T-helper 1 cell (primary cell): ENCODE measurements at regions not wholly inside any gene's neighbourhood (a gene's known extent, or its start where the extent isn't known, plus 50 kb on each side); places are given as distances from the start of the nearest gene placed in this dataset.
"Not testable (repeated sequence)": the region's sequence is repeated elsewhere in the genome, so short reads cannot be mapped to it uniquely, and the experiment has no call there.

ENCODE experiments used
- DNase-seq, 5 donors: peaks; one replicate each; pipeline ENCODE4 v3.0.0-alpha.2; 2012 to 2020

DNA sequence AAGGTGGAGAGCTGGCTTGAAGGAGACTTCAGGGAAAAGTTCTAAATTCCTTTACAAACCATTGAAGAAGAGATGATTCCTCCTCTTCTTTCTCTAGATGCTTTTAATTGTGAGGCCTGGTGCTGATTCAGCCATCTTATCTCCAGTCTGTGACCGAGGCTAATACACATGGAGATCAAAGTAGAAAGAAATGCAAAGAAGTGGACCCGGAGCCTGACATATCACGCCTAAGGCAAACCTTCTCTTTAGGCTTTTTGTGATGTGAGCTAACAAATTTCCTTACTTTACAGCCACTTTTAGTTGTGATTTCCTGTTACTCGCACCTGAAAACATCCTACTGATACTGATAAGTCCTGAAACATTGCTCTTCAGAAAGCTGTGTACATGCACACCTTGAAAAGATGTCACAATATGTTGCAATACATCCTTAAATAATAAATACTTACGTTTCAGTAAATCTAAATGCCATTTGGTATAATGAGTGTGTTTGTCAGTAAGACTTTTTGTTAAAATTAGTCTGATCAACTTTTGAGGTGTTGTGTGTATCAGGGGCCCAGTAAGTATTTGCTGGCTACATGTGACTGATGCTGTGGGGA lies 192.4 kb downstream of the BAMBI start:
- DNase-seq, result no peak

DNA sequence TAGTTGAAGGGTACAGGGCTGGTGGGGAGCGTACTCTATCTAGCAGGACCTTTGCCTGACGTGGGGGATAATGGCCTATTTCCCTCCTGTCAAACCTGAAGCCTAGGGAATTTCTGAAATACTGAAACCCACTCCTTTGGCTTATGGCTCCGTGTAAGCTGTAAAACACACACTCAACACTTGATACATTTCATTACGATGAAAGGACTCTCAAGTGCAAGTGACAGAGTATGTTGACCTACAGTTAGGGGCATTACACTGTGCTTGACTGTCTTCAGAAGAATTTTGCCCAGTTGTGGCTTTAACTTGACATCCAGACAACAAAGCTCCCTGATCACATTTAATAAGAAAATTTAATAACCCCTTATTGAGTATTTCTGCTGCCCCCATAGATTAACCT lies 194.3 kb downstream of the BAMBI start:
- no peak for DNase-seq

GRCh38 chr10:28872587-28873165 lies 195.4 kb downstream of the BAMBI start:
- DNase-seq, result no peak

DNA sequence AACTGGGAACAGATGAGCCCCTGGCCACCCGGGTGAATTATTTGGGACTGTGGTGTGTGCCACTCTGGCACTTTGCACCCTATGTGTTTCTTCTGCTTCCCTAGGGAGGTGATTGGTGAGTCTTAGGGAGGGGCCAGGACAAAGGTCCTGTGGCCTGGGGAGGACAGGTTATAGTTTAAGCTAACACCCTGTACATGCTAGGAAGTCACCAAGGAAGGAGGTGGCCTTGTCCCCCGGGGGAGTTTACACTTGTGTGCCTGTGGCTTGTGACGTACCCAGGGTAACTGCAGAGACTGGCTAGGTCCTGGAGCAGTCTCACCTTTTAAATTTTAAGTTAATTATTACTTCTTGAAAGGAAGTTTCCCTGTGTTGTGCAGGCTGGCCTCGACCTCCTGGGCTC lies 196.2 kb downstream of the BAMBI start:
- DNase-seq, result no peak

DNA sequence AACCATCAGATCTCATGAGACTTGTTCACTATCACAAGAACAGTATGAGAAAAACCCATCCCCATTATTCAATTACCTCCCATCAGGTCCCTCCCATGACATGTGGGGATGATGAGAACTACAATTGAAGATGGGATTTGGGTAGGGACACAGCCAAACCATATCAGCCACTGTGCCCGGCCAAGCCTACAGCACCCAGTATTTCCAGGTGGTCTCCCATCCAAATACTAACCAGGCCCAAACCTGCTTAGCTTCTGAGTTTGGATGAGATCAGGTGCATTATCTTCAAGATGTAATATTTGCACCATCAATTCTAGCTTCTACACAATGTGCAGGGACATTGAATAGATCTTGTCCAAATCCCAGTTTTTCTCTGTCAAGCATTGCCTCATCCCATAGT lies 196.9 kb downstream of the BAMBI start:
- DNase-seq, result no peak

DNA sequence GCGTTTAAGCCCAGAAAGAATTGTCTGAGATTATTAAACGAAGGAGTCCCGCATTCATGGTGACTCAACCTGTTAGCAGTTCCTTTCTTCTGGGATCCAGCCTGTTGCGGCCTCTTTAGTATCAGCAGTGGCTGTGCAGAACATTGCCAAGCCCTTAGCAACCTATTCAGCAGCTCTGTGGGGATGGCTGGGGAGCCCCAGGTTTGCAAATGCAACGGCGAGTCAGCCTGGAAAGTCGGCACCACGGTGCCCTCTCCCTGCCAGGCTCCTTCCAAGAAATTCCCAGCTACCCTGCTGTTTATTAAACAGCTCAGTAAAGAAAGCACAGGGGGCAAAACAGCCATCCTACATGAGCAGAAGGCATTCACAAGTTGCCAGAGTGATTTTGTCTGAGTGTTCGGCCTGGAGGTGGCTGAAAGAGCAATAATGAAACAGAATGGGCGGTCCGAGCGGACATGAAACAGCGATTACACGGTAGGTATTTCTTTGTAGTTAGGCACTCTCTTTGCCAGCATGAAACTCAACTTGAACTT lies 198.3 kb downstream of the BAMBI start:
- no peak for DNase-seq

DNA sequence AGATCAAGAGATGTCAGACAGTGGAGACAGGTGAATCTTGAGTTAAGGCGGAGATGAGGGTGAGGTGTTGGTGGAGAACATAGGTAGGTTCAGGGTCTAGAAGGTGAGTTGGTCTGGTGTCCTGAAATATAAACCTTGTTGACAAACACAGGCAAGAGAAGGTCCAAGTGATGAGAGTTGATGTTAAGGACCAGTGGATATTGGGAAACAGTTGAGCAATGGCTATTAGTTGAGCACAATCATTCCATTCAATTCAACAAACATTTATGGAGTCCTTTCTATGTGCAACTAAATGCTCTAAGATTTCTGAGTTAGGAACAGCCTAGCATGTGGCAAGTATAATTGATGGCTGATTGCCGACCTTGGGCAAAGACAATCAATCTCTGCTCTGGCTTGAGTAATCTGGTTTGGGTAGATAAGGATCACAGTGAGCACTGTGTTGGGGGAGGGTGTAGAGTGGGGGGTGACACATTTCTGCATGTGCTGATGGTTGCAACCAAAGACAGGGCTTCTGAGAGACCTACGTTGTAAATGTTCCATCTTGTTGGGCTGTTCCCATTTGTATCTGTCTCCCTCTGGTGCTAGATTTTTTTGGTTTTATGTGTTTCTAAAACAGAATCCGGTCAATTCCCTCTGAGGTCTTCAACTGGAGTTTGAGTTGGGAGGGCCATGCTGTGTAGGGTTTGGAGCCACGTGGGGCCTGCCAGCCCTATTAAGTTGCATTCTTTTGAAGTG lies 201.1 kb downstream of the BAMBI start:
- no peak for DNase-seq

GRCh38 chr10:28879246-28879645 lies 201.9 kb downstream of the BAMBI start:
- no peak for DNase-seq

DNA sequence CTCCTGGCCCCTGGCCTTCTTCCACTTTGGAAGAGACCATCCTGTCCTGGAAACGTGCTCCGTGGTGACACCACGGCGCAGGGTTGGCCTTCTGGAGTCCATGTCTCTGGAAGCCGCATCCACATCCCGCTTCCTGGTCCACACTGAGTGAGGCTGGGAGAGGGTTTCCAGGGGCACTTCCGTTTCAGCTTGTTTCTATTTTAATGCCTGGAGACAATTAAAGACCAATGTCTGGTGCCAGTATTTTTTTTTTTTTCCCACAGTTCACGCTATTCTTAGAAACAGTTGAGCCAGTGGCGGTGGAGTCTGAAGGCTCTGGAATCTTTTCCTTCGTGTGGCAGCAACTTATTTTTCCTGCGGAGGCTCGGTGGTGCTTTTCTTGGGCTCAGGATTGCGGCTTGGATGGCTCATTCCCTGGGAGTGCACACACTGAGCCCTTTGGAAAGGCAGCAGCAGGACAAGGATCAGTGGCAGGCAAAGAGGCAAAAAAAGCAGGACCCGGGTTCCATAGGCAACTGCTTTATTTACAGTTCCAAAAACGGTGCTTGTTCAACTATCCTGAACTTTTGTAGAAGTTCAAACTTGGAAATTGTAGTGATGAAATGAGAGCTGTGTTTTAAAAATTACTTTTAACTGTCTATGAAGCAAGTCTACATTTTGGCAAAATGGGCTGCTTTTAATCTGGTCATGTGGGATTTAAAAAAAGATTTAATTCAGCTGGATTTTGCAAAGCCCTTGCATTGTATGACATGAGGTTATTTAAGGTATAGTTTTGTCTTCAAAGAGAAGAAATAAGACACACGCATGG lies 202.8 kb downstream of the BAMBI start:
- no peak for DNase-seq

- no peak for DNase-seq
These were observed 203.3 kb downstream of the BAMBI start for GRCh38 chr10:28880683-28880950.

- no peak for DNase-seq
These were observed 204.0 kb downstream of the BAMBI start for GRCh38 chr10:28881171-28881882.

GRCh38 chr10:28883741-28884423 lies 206.6 kb downstream of the BAMBI start:
- DNase-seq, result no peak

- no peak for DNase-seq
These were observed 213.0 kb downstream of the BAMBI start for GRCh38 chr10:28890121-28890950.

- no peak for DNase-seq
These were observed 213.9 kb downstream of the BAMBI start for GRCh38 chr10:28891058-28891713.

DNA sequence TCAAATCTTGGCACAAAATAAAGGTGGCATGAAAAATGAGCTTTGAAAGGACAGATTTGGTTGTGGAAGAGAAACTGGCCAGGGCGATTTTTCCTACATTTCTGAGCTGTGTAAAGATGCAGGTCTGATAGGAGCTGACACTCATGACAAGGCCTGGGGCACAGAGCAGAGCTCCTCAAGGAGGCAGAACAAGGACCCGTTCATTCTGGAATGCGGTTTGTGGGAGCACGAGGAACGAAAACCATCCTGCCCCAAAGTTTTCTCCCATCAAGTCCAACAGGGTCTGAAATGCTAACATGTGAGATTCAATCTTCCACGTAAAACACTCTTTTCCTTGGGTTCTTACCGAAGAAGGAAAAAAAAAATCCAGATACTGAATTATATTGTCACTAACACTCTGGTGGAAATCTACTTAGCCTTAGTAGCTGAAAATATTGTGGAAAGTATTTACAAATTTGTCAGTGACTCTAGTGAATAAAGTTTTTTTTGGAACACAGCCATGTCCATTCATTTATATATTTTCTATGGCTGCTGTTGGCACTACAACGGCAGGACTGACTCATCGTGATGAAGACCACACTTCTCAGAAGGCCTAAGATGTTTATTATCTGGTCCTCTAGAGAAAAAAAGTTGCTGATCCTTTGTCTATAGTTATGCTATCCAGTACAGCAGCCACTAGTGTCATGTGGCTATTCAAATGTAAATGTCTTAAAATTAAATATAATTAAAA lies 215.7 kb downstream of the BAMBI start:
- no peak for DNase-seq

DNA sequence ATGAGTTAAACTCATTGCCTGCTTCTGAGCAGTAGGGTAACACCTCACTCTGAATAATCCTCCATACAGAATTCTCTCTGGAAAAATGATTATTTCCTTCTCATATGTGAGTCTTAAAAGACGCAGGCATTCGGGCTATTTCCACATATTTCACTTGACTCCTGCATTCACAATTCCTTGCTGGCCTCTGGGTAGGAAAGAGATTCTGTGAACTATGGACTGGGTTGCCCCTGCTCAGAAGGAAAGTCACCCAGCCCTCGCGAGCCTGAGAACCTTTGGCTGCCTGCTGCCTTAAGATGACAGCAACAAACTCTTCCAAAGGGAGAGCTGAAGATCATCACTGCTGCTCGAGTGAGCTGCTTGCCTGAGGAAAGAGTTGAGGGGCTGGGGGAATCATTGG lies 216.8 kb downstream of the BAMBI start:
- DNase-seq, result no peak

- DNase-seq, result not testable (repeated sequence)
These were observed 218.3 kb downstream of the BAMBI start for GRCh38 chr10:28895671-28896070.

GRCh38 chr10:28896791-28897409 lies 219.6 kb downstream of the BAMBI start:
- DNase-seq, result not testable (repeated sequence)
